Spleen (tissue), 7 donors: ENCODE measurements at regions not wholly inside any gene's neighbourhood (a gene's known extent, or its start where the extent isn't known, plus 50 kb on each side); places are given as distances from the start of the nearest gene placed in this dataset.

ENCODE experiments used
- CTCF ChIP-seq, 11 experiments: fragments of 200-600 bp in 7 of 11; fragments of 450-650 bp in 4 of 11; sonication (generic) in 4 of 11; IDR thresholded peaks in 8 of 11; conservative IDR thresholded peaks in 3 of 11; 1 replicate in 7 of 11; 2 replicates in 4 of 11; pipeline versions ENCODE4 v1.4.0 to v1.8.0; 2016 to 2021; ENCODE audit warnings: antibody characterized with exemption in 11 of 11, inconsistent platforms in 4 of 11, mild to moderate bottlenecking in 1 of 11
- POLR2A ChIP-seq, 3 donors: fragments of 450-650 bp; IDR thresholded peaks; one replicate each; pipeline ENCODE4 v1.5.1; 2017; ENCODE audit warnings: antibody characterized with exemption in 3 of 3, mild to moderate bottlenecking in 1 of 3
- POLR2AphosphoS5 ChIP-seq, 3 donors: sonication (generic); formaldehyde crosslinking; IDR thresholded peaks; one replicate each; pipeline ENCODE4 v1.5.1; 2017; ENCODE audit warnings: antibody characterized with exemption in 3 of 3
- donor health status: DM: no; HTN: no; CAD: no; lungs with moderate emphysema.
- donor health status: DM: no; HTN: no; CAD: no.
- donor health status: DM: no; HTN: no; CAD: no.

GRCh38 chr13:65929436-65929835 lies 1300.7 kb downstream of the PCDH9 start:
- no peak for TF ChIP-seq POLR2A (IDR thresholded peaks at IDR 0.05)
- TF ChIP-seq CTCF (IDR thresholded peaks at IDR 0.05 in 8 of 11, conservative IDR thresholded peaks at IDR 0.05 in 3 of 11) = no peak
- no peak for TF ChIP-seq POLR2AphosphoS5 (IDR thresholded peaks at IDR 0.05)
